SU-DHL-6 (cell line): ENCODE measurements at regions not wholly inside any gene's neighbourhood (a gene's known extent, or its start where the extent isn't known, plus 50 kb on each side); places are given as distances from the start of the nearest gene placed in this dataset.

Source experiments
- CTCF ChIP-seq: fragments of 200-600 bp; sonication (generic); IDR thresholded peaks from one replicate; pipeline ENCODE4 v1.5.1; 2017; ENCODE audit warnings: antibody characterized with exemption, mild to moderate bottlenecking, low read length, moderate library complexity; ENCODE audit not compliant: insufficient read depth, poor library complexity, severe bottlenecking
- EZH2phosphoT487 ChIP-seq: fragments of 200-600 bp; sonication (generic), shearing (Covaris generic); conservative IDR thresholded peaks from 2 replicates; pipeline ENCODE4 v1.6.1; 2018; ENCODE audit warnings: mild to moderate bottlenecking, antibody characterized with exemption, low read length, moderate library complexity, mixed read lengths

- TF ChIP-seq EZH2phosphoT487, result no peak
- no peak for TF ChIP-seq CTCF
These were observed 74.1 kb upstream of the KCNMA1 start for GRCh38 chr10:77711683-77712049.
